GM23338 (cell line): ENCODE measurements at regions not wholly inside any gene's neighbourhood (a gene's known extent, or its start where the extent isn't known, plus 50 kb on each side); places are given as distances from the start of the nearest gene placed in this dataset.

Experiments used
- ATAC-seq: fragments of 200-7000 bp; cut with Tn5 transposase; 3 replicates; pipeline ENCODE4 v1.9.1; 2020
- DNase-seq: peaks from one replicate; pipeline ENCODE4 v3.0.0-alpha.2; 2015; ENCODE audit warnings: low spot score
- H2AFZ ChIP-seq: fragments of 200-600 bp; sonication (generic); 2 replicates; pipeline ENCODE4 v1.8.0; 2016; ENCODE audit warnings: antibody characterized with exemption, mild to moderate bottlenecking, moderate library complexity
- H3F3A ChIP-seq: fragments of 200-600 bp; sonication (generic); replicated peaks from 2 replicates; pipeline ENCODE4 v1.8.0; 2017; ENCODE audit warnings: antibody characterized with exemption, mixed run types, low read depth
- H3K27ac ChIP-seq: fragments of 200-600 bp; sonication (generic); 2 replicates; pipeline ENCODE4 v1.6.1; 2016; ENCODE audit warnings: low read depth
- H3K27me3 ChIP-seq: fragments of 200-600 bp; sonication (generic); 2 replicates; pipeline ENCODE4 v1.8.0; 2016; ENCODE audit warnings: mild to moderate bottlenecking, mixed run types, moderate library complexity; ENCODE audit not compliant: insufficient read depth
- H3K36me3 ChIP-seq: fragments of 200-600 bp; sonication (generic); 2 replicates; pipeline ENCODE4 v1.8.0; 2016; ENCODE audit warnings: mild to moderate bottlenecking; ENCODE audit not compliant: insufficient read depth
- H3K4me1 ChIP-seq: fragments of 200-600 bp; sonication (generic); 2 replicates; pipeline ENCODE4 v1.8.0; 2016; ENCODE audit warnings: mild to moderate bottlenecking, moderate library complexity; ENCODE audit not compliant: insufficient read depth
- H3K4me2 ChIP-seq: fragments of 200-600 bp; sonication (generic); 2 replicates; pipeline ENCODE4 v1.7.1; 2017; ENCODE audit warnings: mixed run types
- H3K4me3 ChIP-seq: fragments of 200-600 bp; sonication (generic); 2 replicates; pipeline ENCODE4 v1.6.1; 2016; ENCODE audit warnings: mixed run types
- H3K79me2 ChIP-seq: fragments of 200-600 bp; sonication (generic); replicated peaks from 2 replicates; pipeline ENCODE4 v1.8.0; 2017; ENCODE audit warnings: mild to moderate bottlenecking; ENCODE audit not compliant: insufficient read depth
- H3K9me2 ChIP-seq: fragments of 200-600 bp; sonication (generic); 2 replicates; pipeline ENCODE4 v1.8.0; 2017; ENCODE audit not compliant: insufficient read depth
- H4K20me1 ChIP-seq: fragments of 200-600 bp; sonication (generic); replicated peaks from 2 replicates; pipeline ENCODE4 v1.8.0; 2017; ENCODE audit warnings: mild to moderate bottlenecking; ENCODE audit not compliant: insufficient read depth
- H3K27ac Mint-ChIP-seq: 2 replicates; pipeline ENCODE4 v1.8.0; 2020; ENCODE audit warnings: inconsistent platforms, mild to moderate bottlenecking, moderate library complexity, mixed read lengths
- H3K27me3 Mint-ChIP-seq: 3 replicates; pipeline ENCODE4 v1.8.0; 2022; ENCODE audit warnings: low read depth, mild to moderate bottlenecking, moderate library complexity, mixed read lengths, inconsistent platforms; ENCODE audit not compliant: insufficient read depth, poor library complexity
- H3K36me3 Mint-ChIP-seq: 3 replicates; pipeline ENCODE4 v1.8.0; 2021; ENCODE audit warnings: low read depth, mild to moderate bottlenecking, inconsistent platforms, moderate library complexity, mixed read lengths
- H3K4me1 Mint-ChIP-seq: 3 replicates; pipeline ENCODE4 v1.8.0; 2020; ENCODE audit warnings: mild to moderate bottlenecking, inconsistent platforms, mixed read lengths
- H3K4me3 Mint-ChIP-seq: 3 replicates; pipeline ENCODE4 v1.8.0; 2021; ENCODE audit warnings: moderate library complexity, mild to moderate bottlenecking, inconsistent platforms, mixed read lengths
- H3K9me3 Mint-ChIP-seq: 3 replicates; pipeline ENCODE4 v1.8.0; 2020; ENCODE audit warnings: moderate library complexity, mild to moderate bottlenecking, inconsistent platforms, mixed read lengths
- CREB1 ChIP-seq: fragments of 250-450 bp; sonication (Bioruptor Pico); IDR thresholded peaks from 2 replicates; pipeline ENCODE4 v1.5.0; 2020; ENCODE audit warnings: low read depth, mild to moderate bottlenecking, moderate library complexity
- ETS1 ChIP-seq: IDR thresholded peaks from 2 replicates; pipeline ENCODE4 v1.6.1; 2016; ENCODE audit warnings: antibody characterized with exemption
- EZH2 ChIP-seq: fragments of 200-600 bp; sonication (generic); IDR thresholded peaks from one replicate; pipeline ENCODE4 v1.8.0; 2017; ENCODE audit warnings: antibody characterized with exemption, mild to moderate bottlenecking, low read depth; ENCODE audit not compliant: unreplicated experiment
- EZH2phosphoT487 ChIP-seq: fragments of 200-600 bp; sonication (generic); IDR thresholded peaks from one replicate; pipeline ENCODE4 v1.8.1; 2018; ENCODE audit warnings: antibody characterized with exemption; ENCODE audit not compliant: unreplicated experiment
- JUNB ChIP-seq: IDR thresholded peaks from one replicate; pipeline ENCODE4 v1.6.1; 2016; ENCODE audit warnings: antibody characterized with exemption; ENCODE audit not compliant: unreplicated experiment
- NANOG ChIP-seq: IDR thresholded peaks from 2 replicates; pipeline ENCODE4 v1.6.1; 2016; ENCODE audit warnings: antibody characterized with exemption, borderline replicate concordance
- POLR2AphosphoS5 ChIP-seq: IDR thresholded peaks from 2 replicates; pipeline ENCODE4 v1.6.1; 2016; ENCODE audit warnings: antibody characterized with exemption, low read depth
- REST ChIP-seq: IDR thresholded peaks from one replicate; pipeline ENCODE4 v1.6.1; 2018; ENCODE audit warnings: antibody characterized with exemption; ENCODE audit not compliant: unreplicated experiment
- STAT1 ChIP-seq: IDR thresholded peaks from one replicate; pipeline ENCODE4 v1.6.1; 2016; ENCODE audit warnings: antibody characterized with exemption; ENCODE audit not compliant: unreplicated experiment
- ZNF114 ChIP-seq: fragments of 250-450 bp; sonication (Bioruptor Pico); IDR thresholded peaks from 2 replicates; pipeline ENCODE4 v1.5.0; 2020; ENCODE audit warnings: mild to moderate bottlenecking, moderate library complexity
- ZNF331 ChIP-seq: fragments of 250-450 bp; sonication (Bioruptor Pico); IDR thresholded peaks from 2 replicates; pipeline ENCODE4 v1.5.0; 2020; ENCODE audit warnings: low read depth, mild to moderate bottlenecking, moderate library complexity
- ZNF462 ChIP-seq: fragments of 250-450 bp; sonication (Bioruptor Pico); IDR thresholded peaks from 2 replicates; pipeline ENCODE4 v1.5.0; 2020; ENCODE audit warnings: mild to moderate bottlenecking, moderate library complexity
- TF ChIP-seq, protein P1 (sequence below), 2 experiments: fragments of 200-600 bp in 1 of 2; sonication (generic) in 1 of 2; conservative IDR thresholded peaks; 2 replicates each; pipeline versions ENCODE4 v1.5.1 to v1.6.1; 2016 to 2017; ENCODE audit warnings: antibody characterized with exemption in 2 of 2, low read depth in 2 of 2, mild to moderate bottlenecking in 2 of 2, moderate library complexity in 1 of 2

- H3K27ac ChIP-seq, result no peak overlapping the region
- H3K9me3 Mint-ChIP-seq, result no peaks in the 10 kb centered on the region
- no peak for ATAC-seq
These were observed 381.2 kb downstream of the WDR72 start for GRCh38 chr15:53378096-53378800.

More at GRCh38 chr15:53378096-53378800, 381.2 kb downstream of the WDR72 start:
- Histone ChIP-seq H3K27me3 (no peaks in the 10 kb centered on the region), H2AFZ (no peak overlapping the region), H3K36me3 (0 out of 2 replicates have a peak, but pooled peaks cover 3% of the 10 kb centered on the region), H3F3A (no peaks in the 10 kb centered on the region), H3K79me2 (no peaks in the 10 kb centered on the region), H3K4me3 (no peak overlapping the region), H3K4me2 (no peak overlapping the region), H3K9me2 (no peaks in the 10 kb centered on the region), H4K20me1 (no peaks in the 10 kb centered on the region), H3K4me1 (no peaks in the 10 kb centered on the region)
- H3K4me3 Mint-ChIP-seq, result no peak overlapping the region
- H3K27me3 Mint-ChIP-seq, result no peaks in the 10 kb centered on the region
- no peak for DNase-seq
- no peaks in the 10 kb centered on the region for H3K36me3 Mint-ChIP-seq
- no peak for TF ChIP-seq ZNF462 (CRISPR knock-in tag)
- no peak for TF ChIP-seq STAT1
- no peak for TF ChIP-seq NANOG
- TF ChIP-seq, protein P1, sequence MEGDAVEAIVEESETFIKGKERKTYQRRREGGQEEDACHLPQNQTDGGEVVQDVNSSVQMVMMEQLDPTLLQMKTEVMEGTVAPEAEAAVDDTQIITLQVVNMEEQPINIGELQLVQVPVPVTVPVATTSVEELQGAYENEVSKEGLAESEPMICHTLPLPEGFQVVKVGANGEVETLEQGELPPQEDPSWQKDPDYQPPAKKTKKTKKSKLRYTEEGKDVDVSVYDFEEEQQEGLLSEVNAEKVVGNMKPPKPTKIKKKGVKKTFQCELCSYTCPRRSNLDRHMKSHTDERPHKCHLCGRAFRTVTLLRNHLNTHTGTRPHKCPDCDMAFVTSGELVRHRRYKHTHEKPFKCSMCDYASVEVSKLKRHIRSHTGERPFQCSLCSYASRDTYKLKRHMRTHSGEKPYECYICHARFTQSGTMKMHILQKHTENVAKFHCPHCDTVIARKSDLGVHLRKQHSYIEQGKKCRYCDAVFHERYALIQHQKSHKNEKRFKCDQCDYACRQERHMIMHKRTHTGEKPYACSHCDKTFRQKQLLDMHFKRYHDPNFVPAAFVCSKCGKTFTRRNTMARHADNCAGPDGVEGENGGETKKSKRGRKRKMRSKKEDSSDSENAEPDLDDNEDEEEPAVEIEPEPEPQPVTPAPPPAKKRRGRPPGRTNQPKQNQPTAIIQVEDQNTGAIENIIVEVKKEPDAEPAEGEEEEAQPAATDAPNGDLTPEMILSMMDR (conservative IDR thresholded peaks at IDR 0.05; ENCODE audit: low read depth in 2 of 2), result no peak
- no peak for TF ChIP-seq ZNF331
- TF ChIP-seq REST, result no peak
- no peak for TF ChIP-seq EZH2phosphoT487
- no peak for TF ChIP-seq CREB1 (CRISPR knock-in tag)
- TF ChIP-seq EZH2, result no peak
- no peak for TF ChIP-seq ETS1
- no peak for TF ChIP-seq POLR2AphosphoS5
- no peak for TF ChIP-seq JUNB
- TF ChIP-seq ZNF114, result no peak
- H3K4me1 Mint-ChIP-seq, result no peaks in the 10 kb centered on the region
- H3K27ac Mint-ChIP-seq, result no peak overlapping the region
